ENCODE measurements at regions not wholly inside any gene's neighbourhood (a gene's known extent, or its start where the extent isn't known, plus 50 kb on each side); places are given as distances from the start of the nearest gene placed in this dataset.

DNA sequence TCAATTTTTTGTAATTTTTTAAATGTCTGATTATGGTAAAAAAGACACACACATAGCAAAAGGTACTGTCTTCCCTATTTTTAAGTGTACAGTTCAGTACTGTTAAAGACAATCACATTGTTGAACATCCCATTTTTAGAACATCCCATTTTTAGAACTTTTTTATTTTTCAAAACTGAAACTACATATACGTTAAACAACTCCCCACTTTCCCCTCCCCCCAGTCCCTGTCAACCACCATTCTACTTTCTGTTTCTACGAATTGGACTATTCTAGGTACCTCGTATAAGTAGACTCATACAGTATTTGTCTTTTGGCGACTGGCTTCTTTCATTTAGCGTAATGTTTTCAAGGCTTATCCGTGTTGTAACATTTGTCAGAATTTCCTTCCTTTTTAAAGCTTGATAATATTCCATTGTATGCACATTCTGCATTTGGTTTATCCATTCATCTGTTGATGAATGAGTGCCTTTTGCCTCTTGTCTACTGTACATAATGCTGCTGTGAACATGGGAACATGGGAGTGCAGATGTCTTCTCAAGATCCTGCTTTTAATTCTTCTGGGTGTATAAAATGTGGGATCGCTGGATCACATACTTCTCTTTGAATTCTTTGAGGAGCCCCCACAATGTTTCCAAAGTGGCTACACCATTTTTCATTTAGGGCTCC is 154.0 kb downstream of the PIK3R1 start:
- H3K4me3 ChIP-seq (ENCODE audit: low read depth, low read length, poor library complexity, severe bottlenecking), result no peak overlapping the region
- no peak for DNase-seq (ENCODE audit: low spot score)
- ChIA-PET POLR2A (ENCODE audit: low non-redundant PET) (no interaction called here), CTCF (no interaction called here)
- intact Hi-C loops (cut with micrococcal nuclease; ENCODE audit: unreplicated experiment), result no loop called here
- no peaks in the 10 kb centered on the region for H3K9me3 ChIP-seq (ENCODE audit: low read depth, low read length, poor library complexity, severe bottlenecking)
- H3K27ac ChIP-seq (ENCODE audit: low read depth, low read length, poor library complexity, severe bottlenecking), result no peak overlapping the region
- no peaks in the 10 kb centered on the region for H3K27me3 ChIP-seq (replicated peaks; ENCODE audit: insufficient read depth, low read depth, low read length, poor library complexity)
- TF ChIP-seq, protein P1, sequence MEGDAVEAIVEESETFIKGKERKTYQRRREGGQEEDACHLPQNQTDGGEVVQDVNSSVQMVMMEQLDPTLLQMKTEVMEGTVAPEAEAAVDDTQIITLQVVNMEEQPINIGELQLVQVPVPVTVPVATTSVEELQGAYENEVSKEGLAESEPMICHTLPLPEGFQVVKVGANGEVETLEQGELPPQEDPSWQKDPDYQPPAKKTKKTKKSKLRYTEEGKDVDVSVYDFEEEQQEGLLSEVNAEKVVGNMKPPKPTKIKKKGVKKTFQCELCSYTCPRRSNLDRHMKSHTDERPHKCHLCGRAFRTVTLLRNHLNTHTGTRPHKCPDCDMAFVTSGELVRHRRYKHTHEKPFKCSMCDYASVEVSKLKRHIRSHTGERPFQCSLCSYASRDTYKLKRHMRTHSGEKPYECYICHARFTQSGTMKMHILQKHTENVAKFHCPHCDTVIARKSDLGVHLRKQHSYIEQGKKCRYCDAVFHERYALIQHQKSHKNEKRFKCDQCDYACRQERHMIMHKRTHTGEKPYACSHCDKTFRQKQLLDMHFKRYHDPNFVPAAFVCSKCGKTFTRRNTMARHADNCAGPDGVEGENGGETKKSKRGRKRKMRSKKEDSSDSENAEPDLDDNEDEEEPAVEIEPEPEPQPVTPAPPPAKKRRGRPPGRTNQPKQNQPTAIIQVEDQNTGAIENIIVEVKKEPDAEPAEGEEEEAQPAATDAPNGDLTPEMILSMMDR (conservative IDR thresholded peaks at IDR 0.05; ENCODE audit: low read depth, low read length), result no peak
- TF ChIP-seq EZH2 (IDR thresholded peaks at IDR 0.05; ENCODE audit: borderline replicate concordance, low read depth, low read length, poor library complexity, severe bottlenecking), result no peak
- no TSS peak for BruUV-seq (replicated peaks)
- H3K4me1 ChIP-seq (ENCODE audit: insufficient read depth, low read length, poor library complexity, severe bottlenecking), result peaks cover 3% of the 10 kb centered on the region
- no peaks in the 10 kb centered on the region for H3K36me3 ChIP-seq (ENCODE audit: insufficient read depth, low read length, poor library complexity, severe bottlenecking)

DNA sequence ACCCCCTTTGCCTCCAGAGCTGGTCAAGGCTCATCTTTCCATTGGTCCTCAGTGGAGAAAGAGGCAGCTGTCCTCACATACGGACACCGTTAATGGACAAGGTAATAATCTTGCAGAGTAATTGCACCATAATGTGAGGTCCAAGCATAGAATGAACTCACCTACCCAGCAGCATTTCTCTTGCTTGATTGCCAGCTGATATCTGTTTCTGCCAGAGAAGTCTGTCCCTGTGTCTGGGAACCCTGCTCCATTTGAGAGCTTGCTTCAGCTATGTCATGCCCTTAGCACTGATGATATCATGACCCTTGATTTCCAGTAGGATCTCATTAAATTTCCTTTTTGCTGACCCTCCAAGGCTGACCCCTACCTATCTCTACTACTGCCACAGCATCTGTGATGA is 154.6 kb downstream of the PIK3R1 start:
- intact Hi-C loops (cut with micrococcal nuclease; ENCODE audit: unreplicated experiment), result no loop called here

DNA sequence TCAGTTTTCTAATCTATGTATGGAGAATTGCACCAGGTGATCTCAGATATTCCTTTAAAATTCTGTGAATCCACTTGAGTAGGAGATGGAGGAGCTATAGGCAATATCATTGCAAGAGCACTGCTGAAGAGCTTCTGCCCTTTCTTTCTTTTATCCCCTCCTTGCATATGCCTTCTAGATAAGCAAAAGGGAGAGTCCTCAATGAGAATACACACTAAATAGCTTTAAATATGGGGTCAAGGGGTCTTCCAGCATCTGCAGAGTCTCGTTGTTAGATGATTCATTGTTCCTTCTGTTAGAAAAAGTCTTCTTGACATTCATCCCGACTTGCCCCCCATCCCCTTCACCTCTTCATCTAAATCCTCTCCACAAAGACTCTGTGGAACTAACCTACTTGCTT is 156.1 kb downstream of the PIK3R1 start:
- ChIA-PET POLR2A (ENCODE audit: low non-redundant PET) (no interaction called here), CTCF (interaction anchor here (0.6 kb wide), 2 partner anchors 87 to 355 kb away, joined by 3 to 4 read pairs; no protein-coding TSS in a partner anchor)
- TF ChIP-seq, protein P1 (conservative IDR thresholded peaks at IDR 0.05; ENCODE audit: low read depth, low read length), result no peak
- no peak for TF ChIP-seq EZH2 (IDR thresholded peaks at IDR 0.05; ENCODE audit: borderline replicate concordance, low read depth, low read length, poor library complexity, severe bottlenecking)

More for the DNA sequence above, 154.6 kb downstream of the PIK3R1 start:
- no peaks in the 10 kb centered on the region for H3K36me3 ChIP-seq (ENCODE audit: insufficient read depth, low read length, poor library complexity, severe bottlenecking)
- no peaks in the 10 kb centered on the region for H3K9me3 ChIP-seq (ENCODE audit: low read depth, low read length, poor library complexity, severe bottlenecking)
- no peaks in the 10 kb centered on the region for H3K27me3 ChIP-seq (replicated peaks; ENCODE audit: insufficient read depth, low read depth, low read length, poor library complexity)
- CTCF ChIA-PET, result no interaction called here
- no peaks in the 10 kb centered on the region for H3K4me1 ChIP-seq (ENCODE audit: insufficient read depth, low read length, poor library complexity, severe bottlenecking)
- DNase-seq (ENCODE audit: low spot score), result no peak
- no TSS peak for BruUV-seq (replicated peaks)
- H3K4me3 ChIP-seq (ENCODE audit: low read depth, low read length, poor library complexity, severe bottlenecking), result no peak overlapping the region
- no peak overlapping the region for H3K27ac ChIP-seq (ENCODE audit: low read depth, low read length, poor library complexity, severe bottlenecking)
- POLR2A ChIA-PET (ENCODE audit: low non-redundant PET), result no interaction called here
- TF ChIP-seq, protein P1 (conservative IDR thresholded peaks at IDR 0.05; ENCODE audit: low read depth, low read length), result no peak
- no peak for TF ChIP-seq EZH2 (IDR thresholded peaks at IDR 0.05; ENCODE audit: borderline replicate concordance, low read depth, low read length, poor library complexity, severe bottlenecking)

More for the DNA sequence above, 156.1 kb downstream of the PIK3R1 start:
- H3K27ac ChIP-seq (ENCODE audit: low read depth, low read length, poor library complexity, severe bottlenecking), result no peak overlapping the region
- no peaks in the 10 kb centered on the region for H3K27me3 ChIP-seq (replicated peaks; ENCODE audit: insufficient read depth, low read depth, low read length, poor library complexity)
- no TSS peak for BruUV-seq (replicated peaks)
- no peak for DNase-seq (ENCODE audit: low spot score)
- no peaks in the 10 kb centered on the region for H3K4me1 ChIP-seq (ENCODE audit: insufficient read depth, low read length, poor library complexity, severe bottlenecking)
- H3K9me3 ChIP-seq (ENCODE audit: low read depth, low read length, poor library complexity, severe bottlenecking), result no peaks in the 10 kb centered on the region
- H3K36me3 ChIP-seq (ENCODE audit: insufficient read depth, low read length, poor library complexity, severe bottlenecking), result no peaks in the 10 kb centered on the region
- H3K4me3 ChIP-seq (ENCODE audit: low read depth, low read length, poor library complexity, severe bottlenecking), result no peak overlapping the region
- intact Hi-C loops (cut with micrococcal nuclease; ENCODE audit: unreplicated experiment), result no loop called here

All from A673 (cell line).